GM12892 (cell line): ENCODE measurements at regions not wholly inside any gene's neighbourhood (a gene's known extent, or its start where the extent isn't known, plus 50 kb on each side); places are given as distances from the start of the nearest gene placed in this dataset.
A peak's percentile ranks its signal among the peaks of the same experiment; 100 is the strongest.

Source experiments
- DNase-seq: peaks from one replicate; pipeline ENCODE4 v3.0.0; 2011; ENCODE audit not compliant: insufficient read length
- FAIRE-seq: peaks from 2 replicates; lab custom pipeline; 2011; peaks lifted over from hg19 to GRCh38; lab: Jason Lieb, UNC
- POLR2A ChIP-seq: IDR thresholded peaks from 2 replicates; pipeline ENCODE4 v1.6.1; 2011; ENCODE audit warnings: low read depth, low read length, control low read depth
- POLR2AphosphoS5 ChIP-seq: IDR thresholded peaks from 2 replicates; pipeline ENCODE4 v1.6.1; 2011; ENCODE audit warnings: low read depth, low read length, control low read depth
- TAF1 ChIP-seq: IDR thresholded peaks from 2 replicates; pipeline ENCODE4 v1.6.1; 2011; ENCODE audit warnings: low read depth, mild to moderate bottlenecking, control low read depth, low read length, borderline replicate concordance

DNA sequence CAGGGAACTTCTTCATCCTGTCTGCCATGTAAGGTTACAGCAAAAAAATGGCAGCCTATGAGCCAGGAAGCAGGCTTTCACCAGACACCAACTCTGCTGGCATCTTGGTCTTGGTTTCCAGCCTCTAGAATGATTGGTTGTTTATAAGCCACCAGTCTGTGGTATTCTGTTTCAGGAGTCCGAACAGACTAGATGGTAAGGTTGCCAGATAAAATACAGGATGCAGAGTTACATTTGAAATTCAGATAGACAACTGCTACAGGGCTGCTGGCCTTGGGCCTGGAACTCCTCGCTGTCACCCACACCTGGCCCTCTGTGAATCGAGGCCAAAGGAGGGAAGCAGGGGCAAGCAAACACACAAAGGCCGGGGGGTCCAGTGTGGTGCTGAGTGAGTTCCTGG is 478.8 kb upstream of the CCL2 start:
- no peak for TF ChIP-seq POLR2AphosphoS5
- TF ChIP-seq POLR2A, result no peak
- TF ChIP-seq TAF1, result no peak
- FAIRE-seq, result no peak
- DNase-seq, result no peak

DNA sequence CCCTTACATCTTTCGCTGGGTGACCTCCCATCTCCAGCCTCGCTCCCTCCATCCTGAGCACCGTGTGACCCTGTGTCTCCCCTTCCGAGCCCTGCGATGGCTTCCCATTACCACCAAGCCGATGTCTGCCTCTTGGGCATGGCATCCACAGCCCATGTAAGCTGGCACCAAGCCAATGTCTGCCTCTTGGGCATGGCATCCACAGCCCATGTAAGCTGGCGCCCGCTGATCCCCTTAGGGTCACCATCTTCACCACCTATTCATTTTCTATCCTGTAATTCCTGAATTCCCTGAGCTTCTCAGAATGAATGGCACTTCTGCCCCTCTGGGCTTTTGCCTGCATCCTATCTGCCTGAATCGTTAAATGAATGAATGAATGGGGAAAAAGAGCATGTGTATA is 478.2 kb upstream of the CCL2 start:
- no peak for DNase-seq
- FAIRE-seq, result no peak
- TF ChIP-seq POLR2A, result no peak
- TF ChIP-seq TAF1, result no peak
- no peak for TF ChIP-seq POLR2AphosphoS5

DNA sequence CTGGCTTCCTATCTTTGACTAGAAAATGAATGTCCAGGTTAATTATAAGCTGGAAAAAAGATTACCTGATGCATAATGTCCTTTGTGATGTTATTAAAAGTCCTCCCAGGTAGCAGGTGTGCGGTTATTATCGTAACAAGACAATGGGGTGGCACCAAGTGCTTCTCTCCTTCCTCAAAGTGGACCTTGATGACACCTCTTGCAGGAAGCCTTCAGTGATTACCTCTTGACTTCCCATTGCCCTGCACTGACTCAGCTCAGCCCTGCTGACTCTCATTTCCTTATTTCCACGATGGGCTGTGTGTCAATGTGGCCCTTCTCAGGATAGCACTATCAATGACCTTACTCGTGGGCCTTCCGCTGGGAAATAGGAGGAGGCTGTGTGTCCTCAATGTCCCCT is 477.4 kb upstream of the CCL2 start:
- TF ChIP-seq POLR2AphosphoS5 (no peak), POLR2A (no peak), TAF1 (no peak)
- FAIRE-seq, result no peak
- no peak for DNase-seq

DNA sequence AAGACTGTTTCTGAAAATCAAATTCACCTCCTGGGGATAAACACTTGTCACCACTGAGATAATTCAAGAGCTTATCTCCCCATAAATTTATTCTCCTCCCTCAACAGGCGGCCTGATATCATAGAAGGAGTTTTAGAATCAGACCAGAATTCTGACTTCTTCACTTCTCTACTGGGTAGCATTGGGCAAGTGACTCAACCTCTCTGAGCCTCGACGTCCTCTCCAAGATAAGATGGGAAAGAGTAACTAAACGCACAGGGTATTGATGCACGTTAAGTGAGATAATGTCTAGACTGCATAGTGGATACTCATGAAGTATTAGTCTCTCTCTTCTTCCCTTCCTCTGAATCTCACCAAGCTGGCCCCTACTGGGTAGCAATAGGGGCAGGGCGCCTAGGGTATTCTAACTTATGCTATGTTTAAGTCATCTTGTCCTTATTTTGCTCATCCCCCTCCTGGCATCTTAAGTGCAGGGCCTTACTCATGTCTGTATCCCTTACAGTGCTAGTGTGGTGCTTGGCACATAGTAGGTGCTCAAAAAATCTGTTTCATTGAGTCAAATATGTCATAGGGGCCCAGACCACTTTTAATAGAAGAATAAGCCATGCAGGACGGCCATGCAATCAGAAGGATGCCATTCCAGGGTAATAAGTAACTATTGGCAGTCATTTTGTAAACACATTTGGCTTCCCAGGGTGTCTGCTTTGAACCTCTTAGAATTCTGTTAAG is 476.4 kb upstream of the CCL2 start:
- DNase-seq (no peak), FAIRE-seq (no peak)
- no peak for TF ChIP-seq POLR2AphosphoS5
- no peak for TF ChIP-seq TAF1
- no peak for TF ChIP-seq POLR2A

DNA sequence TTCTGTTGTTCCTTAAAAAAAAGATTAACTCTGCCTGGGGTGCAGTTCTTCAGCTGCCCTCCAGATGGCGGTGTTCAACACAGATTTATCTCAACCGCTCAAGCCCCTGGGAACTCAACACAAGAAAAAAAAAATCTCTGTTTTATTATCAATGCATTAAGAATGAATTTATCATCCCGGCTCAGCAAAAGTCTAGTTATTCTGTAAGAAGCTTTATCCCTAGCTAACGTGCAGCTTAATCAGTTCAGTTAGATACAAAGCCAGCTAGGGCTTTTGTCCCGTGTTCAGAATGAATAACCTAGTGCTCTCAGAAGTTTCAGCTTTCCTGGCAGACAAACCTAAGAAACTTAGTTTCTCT is 475.9 kb upstream of the CCL2 start:
- DNase-seq, result peak; percentile 19
- FAIRE-seq, result peak; percentile 63
- no peak for TF ChIP-seq POLR2AphosphoS5
- TF ChIP-seq POLR2A, result no peak

DNA sequence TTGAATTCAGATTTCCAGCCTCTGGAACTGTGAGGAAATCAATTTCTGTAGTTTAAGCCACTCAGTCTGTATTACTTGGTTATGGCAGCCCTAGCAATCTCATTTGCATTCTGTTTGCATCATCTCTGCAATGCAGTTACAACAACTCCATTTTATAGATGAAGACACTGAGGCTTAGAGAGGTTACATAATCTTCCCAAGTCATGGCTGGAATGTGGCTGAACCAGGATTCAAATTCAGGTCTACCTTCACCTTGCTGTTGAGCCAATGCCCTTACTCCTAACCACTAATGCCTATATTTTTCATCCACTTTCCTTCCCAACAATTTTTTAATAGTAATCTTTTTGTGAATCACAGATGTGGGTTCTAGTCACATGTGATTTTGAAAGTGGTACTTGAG is 469.8 kb upstream of the CCL2 start:
- DNase-seq (no peak), FAIRE-seq (no peak)
- TF ChIP-seq TAF1 (no peak), POLR2AphosphoS5 (no peak), POLR2A (no peak)

DNA sequence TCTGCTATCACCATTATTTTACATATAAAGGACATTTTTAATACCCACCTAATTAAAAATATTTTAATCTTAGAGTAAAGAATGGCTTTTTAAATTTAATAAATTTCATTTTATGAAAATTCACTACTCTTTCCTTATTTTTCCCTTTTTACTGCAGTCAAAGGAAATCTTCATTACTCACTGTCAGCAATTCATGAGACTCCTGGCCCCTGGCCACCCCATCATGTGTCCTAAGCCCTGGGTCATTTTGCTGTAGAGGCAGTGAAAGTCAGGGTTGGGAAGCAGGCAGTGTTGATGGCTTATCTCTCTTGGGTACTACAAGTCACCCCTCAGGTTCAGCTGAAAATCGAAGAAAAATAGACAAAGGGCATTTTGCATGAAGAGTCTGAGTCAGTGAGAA is 468.6 kb upstream of the CCL2 start:
- no peak for DNase-seq
- TF ChIP-seq POLR2A, result no peak
- TF ChIP-seq TAF1, result no peak
- TF ChIP-seq POLR2AphosphoS5, result no peak
- no peak for FAIRE-seq

DNA sequence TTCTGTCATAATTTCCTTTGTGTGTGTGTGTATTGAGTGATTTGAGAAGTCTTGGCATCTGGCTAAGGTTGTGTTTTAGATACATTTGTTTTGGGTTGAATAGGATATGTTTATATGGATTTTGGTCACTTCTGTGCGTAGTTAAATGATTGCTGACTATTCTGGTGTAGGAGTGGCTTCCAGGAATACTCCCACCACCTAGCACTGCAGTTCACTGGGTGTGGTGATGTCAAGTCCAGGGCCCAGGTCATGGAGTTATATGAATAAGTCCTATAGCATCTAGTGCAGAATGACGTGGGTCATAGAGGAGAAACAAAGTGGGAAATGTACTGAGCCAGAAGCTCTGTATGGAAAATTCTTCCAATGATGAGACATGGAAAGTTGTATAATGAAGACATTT is 465.4 kb upstream of the CCL2 start:
- no peak for DNase-seq
- FAIRE-seq, result no peak

DNA sequence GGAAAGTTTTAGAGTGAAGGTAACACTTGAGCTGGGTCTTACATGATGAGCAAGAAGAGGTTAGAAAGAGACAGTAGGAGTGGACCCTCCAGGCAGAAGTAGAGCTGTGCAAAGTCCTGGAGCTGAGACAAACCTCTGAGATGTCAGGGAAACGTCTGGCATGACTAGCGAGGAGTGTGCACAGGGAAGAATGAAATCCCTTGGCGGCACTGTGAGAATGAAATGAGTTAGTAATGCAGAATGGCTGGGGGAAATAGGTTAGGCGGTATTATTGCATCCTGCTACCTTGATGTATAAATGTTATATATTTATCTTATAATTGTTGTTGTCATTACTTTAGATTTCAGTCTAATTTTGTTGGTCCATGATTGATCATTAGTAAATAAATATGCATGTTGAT is 457.9 kb upstream of the CCL2 start:
- FAIRE-seq, result no peak
- DNase-seq, result no peak
- TF ChIP-seq POLR2A (no peak), TAF1 (no peak), POLR2AphosphoS5 (no peak)

More for the DNA sequence above, 465.4 kb upstream of the CCL2 start:
- no peak for TF ChIP-seq POLR2AphosphoS5
- TF ChIP-seq TAF1, result no peak
- TF ChIP-seq POLR2A, result no peak

DNA sequence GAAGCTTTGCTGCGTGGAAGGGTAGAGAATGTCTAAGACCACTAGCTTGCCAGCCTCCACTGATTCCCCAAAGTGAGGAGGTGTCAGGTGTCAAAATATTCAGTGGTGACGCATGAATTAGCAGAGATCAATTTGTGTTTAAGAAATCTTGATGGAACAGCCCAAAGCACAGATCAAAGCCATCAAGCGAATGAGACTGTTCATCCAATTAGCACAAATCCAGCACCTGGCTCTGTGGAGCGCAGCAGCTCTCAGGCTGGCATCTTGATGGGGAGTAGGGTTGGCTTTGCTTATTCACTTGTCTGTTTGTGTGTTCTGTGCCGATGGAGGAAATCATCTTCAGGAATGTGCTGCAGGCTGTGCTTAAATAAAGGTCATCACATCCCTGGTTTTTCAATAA is 456.8 kb upstream of the CCL2 start:
- TF ChIP-seq TAF1, result no peak
- TF ChIP-seq POLR2AphosphoS5, result no peak
- TF ChIP-seq POLR2A, result no peak

DNA sequence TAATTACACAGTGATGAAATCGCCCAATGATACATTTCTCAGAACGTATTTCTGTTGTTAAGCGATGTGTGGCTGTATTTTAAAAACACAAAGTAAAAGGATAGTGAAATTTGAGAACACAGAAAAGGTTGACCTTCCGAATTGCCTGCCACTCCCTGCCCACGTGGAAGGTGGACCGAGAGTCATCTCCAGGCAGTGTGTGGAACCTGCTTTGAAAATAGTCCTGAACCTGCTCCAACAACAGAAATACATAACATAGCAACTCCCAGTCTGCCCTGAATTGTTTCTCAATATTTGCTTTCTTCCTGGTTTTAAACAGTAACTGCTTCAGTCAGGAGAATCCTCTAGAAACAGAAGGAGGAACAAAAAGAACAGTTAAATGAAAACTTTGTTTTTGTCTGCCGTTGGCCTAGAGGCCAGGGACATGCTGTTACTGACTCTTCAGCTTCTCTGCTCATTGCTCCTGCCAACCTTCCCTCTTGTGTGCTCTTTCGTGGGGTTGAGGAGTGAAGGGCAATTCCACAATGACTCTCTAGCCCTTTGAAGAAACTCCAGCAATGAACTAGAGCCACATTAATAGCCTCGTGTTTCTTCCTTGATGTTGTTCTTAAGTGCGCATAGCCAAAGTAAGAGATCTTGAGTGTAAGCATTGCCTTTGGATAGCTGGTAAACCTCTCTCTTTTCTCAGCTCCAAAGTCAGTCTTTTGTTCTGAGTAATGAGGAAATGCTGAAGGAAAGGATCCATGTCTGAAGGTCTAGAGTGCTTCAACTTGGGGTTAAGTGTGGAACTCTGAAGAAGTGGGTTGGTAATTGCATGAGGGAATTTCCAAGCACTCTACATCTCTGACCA is 452.5 kb upstream of the CCL2 start:
- TF ChIP-seq TAF1, result no peak
- no peak for TF ChIP-seq POLR2A
- no peak for TF ChIP-seq POLR2AphosphoS5
- DNase-seq (no peak), FAIRE-seq (no peak)

More for the DNA sequence above, 456.8 kb upstream of the CCL2 start:
- DNase-seq (no peak), FAIRE-seq (no peak)
